ENCODE measurements at regions not wholly inside any gene's neighbourhood (a gene's known extent, or its start where the extent isn't known, plus 50 kb on each side); places are given as distances from the start of the nearest gene placed in this dataset.

DNA sequence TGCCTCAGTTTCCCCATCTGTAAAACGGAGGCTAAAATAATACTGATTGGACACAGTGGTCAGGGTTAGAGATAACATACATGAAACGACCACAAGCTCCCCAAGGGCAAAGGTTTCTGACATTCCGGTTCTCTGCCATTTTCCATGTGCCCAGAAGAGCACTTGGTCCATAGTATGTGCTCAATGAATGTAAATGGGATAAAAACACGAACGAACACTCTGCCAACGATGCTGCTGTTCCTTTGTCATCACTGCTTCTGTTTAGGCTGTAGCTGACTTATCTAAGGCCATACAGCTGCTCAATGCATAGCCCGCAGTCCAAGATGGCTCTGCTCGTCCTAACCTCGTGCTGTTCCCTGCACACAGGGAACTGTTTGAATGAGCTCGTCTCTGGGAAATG, 102.0 kb downstream of the RMI2 start:
- DNase-seq, result no peak

DNA sequence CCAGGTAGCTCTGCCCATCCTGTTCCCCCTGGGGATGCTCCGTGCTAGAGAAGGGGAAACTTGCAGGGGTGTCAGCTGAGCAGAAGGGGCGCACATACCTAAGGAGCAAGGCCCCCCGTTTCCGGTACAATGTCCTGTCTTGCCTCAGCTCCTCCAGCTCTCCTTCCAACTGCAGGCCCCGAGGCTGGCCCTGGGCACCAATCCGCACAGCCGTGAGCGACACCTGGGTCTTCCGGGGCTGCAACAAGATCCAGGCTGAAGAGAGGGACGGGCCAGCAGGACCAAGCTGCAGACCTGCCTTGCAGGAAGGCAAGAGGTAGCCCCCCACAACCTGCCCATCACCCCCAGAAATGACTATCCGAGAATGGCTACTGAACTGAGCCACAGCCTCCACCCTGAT, 102.6 kb downstream of the RMI2 start:
- no peak for DNase-seq

DNA sequence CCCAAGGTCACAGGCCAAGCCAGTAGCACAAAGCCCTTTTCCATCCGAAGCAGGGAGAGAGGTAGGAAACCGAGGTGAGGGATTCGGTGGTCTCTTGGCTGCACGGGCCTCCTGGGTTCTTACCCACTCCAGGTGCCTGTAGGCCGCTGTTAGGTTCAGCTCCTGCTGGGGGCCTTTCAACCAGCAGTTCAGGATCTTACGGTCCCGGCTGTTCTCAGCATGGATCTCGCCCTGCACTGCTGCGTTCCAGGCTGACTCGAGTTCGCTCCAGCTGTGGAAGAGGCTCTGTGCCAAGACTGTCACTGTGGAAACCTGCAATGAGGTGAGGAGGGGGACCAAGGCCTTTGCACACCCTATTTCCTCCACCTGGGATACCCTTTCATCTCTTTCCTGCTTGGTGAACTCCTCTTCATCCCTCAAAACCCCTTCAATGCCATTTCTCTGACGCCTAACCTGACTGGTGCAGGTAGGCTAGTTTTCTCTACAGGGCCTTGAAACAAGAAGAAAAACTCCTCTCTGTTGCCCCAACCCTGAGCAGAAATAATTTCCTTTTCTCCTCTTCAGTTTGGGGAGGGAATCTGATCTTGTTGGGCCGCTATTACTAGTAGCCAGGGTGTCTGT, 103.6 kb downstream of the RMI2 start:
- no peak for DNase-seq

DNA sequence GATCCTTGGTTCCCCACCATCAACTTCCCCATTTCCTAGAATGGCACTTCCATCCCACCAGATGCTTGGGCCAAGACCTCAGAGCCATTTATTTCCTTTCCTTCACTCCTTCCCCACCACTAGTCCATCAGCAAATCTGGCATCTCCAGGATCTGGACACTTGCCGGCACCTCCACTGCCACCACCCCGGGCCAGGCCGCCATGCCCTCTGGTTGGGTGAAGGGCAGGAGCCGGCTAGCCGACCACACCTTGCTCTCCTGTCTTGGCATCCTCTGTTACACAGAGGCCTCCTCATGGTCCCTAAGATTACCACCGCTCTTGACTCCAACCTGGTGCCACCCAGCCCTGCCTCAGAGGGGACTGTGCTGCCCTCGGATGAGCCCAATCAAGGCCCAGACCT, 104.5 kb downstream of the RMI2 start:
- no peak for DNase-seq

DNA sequence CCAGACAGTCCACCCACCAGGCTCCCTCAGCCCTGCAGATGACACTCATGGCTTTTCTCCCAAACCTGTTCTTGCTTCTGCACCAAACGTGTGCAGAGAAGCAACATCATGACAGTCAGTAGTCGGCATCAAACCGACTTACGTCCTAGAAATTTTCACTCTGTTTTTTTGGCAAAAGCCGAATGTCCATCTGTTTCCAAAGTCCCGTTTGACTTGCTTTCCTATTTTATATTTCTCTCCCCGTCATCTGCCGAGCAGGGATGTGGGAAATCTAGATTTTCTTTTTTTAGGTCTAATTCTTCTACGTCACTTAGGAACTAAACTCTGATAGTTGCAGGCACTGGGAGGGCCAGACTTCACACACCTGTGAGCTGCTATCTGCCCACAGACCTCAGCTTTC, 104.9 kb downstream of the RMI2 start:
- no peak for DNase-seq

DNA sequence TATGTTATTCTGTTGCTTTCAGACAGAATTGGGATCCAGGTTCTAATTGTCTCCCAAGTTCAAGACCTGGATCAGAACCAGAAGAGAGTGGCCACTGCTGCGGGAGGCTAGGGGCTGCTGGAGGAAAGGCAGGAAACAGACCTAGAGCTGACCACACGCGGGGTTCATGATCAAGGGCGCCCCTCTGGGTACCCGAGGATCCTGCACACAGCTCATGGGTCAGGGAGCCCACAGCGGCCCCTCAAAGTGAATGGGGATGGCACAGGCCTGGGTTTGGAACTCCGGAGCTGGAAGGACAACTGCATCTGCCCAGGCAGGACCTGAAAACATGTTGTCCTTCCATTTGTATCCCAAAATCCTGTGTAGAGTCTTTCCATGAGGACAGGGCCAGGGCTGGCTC, 107.0 kb downstream of the RMI2 start:
- no peak for DNase-seq

DNA sequence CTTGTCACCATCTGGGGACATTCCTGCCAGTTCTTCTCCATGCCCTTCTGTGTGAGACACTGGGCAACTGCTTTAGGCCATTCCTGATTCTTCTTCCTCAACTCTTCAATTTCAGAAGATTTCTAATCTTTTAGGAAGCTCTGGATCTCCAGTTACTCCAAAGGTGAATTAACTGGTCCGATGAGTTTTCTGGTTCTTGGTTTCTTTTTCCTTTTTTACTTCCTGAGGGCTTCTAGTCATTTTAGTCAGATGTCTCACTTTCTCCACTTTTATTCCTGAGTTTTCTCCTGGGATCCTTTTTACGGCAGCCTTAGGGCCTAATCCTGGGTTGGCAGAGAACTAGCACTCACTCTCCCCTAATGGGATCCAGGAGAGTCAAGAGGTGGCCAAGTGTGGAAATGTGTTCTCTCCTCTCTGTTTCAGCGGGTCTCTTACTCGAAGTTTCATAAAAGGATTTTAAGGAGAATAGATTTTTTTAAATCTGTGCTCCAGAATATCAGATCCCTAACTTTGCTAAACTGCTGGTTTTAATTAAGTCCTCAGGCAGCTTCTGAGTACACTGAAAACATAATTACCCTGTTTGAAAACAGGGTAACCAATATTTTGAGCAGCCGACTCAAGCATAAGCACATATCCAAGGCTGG, 107.6 kb downstream of the RMI2 start:
- DNase-seq, result no peak

DNA sequence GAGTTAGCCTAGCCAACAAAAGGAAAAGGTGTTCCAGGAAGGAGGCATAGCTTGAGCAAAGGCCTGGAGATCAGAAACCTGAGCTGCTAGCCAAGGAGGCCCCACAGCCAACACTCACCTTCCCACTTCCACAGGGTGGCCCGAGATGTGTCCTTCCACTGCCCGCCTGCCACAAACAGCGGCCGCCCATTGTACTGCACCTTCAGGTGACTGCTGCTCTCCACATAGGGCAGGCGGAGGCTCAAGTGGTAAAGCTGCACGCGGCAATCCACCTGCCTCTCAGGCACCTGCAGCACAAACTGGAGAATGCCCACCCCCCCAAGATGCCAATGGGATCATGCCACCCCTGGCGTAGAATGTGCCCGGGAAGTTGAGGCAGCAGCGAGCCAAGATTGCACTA, 111.5 kb downstream of the RMI2 start:
- DNase-seq, result no peak

DNA sequence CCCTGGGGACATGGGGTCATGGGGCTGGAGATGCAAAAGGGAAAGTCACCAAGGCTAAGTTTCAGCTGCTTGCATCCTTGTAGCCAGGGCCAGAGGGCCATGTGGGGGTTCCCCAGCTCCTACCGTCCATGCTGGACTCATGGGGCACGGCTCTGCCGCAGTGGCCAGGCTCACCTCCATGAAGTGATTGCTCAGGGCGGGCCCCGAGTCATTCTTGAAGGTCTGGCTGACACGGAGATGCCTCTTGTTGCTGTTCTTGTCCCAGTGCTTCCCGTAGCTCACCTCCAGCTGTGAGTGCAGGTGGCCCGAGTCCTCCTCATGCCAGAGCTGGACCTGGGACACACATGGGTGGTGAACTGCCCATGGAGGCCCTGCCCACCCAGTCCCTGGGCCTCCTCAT, 114.5 kb downstream of the RMI2 start:
- no peak for DNase-seq

DNA sequence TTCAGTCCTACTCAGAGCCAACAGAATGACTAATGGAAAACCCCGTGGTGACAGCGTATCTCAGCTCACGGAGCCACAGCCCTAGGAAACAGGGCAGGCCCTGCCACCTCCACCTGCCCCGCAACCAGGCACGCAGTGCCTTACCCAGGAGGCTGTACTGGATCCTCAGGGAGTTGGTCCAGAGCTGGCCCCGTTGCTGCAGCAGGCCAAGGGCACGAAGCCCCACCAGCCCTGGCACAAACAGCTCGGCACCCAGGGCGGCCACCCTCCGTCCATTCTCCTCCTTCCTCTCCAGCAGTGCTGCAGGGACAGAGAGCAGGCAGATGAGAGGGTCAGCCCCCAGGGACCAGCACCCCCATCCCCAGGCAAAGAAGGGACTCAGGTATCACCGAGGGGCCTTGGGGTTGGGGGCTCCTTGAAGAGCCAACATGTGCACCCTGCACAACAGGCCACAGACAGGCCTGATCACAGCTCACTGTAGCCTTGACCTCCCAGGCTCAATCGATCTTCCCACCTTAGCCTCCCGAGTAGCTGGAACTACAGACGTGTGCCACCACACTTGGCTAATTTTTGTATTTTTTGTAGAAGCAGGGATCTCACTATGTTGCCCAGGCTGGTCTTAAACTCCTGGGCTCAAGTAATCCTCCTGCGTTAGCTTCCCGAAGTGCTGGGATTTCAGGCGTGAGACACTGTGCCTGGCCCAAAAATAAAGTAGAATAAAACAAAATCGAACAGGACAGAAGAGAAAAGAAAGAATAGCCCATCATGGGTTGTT, 115.7 kb downstream of the RMI2 start:
- DNase-seq, result no peak

DNA sequence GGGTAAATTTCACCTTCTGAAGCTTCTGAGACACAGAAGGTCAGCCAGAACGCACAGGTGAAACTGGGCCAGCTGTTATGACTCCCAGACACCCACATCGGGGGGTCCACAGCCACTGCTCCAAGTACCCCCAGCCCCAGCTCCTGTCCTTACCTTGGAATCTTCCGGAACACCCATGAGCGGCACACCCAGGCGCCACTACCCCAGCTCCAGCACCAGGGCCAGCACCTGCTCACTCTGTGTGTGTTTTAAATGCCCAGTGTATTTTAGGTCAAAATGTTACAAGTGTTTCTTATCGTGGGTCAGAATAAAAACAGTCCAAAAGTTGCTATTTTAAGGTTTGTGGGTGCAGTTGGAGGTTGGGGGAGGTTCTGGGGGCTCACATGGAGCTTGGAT, 116.3 kb downstream of the RMI2 start:
- DNase-seq, result no peak

DNA sequence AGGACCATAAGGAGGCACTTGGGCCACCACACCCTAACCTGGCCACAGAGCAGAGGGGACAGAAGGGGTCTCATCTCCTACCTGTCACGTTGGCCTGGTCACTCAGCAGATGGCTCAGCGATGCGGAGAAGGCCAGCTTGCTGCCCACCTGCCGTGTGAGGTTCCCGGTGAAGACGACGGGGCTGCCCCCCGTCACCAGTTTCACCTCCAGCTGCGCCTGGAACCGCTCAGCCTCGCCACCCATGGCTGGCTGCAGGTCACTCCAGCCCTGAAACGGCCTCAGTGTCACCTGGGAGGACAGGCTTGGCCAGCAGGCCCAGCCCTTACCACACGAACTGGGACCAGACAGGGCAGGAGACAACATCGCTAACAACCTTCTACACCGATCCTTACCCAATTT, 116.8 kb downstream of the RMI2 start:
- no peak for DNase-seq

DNA sequence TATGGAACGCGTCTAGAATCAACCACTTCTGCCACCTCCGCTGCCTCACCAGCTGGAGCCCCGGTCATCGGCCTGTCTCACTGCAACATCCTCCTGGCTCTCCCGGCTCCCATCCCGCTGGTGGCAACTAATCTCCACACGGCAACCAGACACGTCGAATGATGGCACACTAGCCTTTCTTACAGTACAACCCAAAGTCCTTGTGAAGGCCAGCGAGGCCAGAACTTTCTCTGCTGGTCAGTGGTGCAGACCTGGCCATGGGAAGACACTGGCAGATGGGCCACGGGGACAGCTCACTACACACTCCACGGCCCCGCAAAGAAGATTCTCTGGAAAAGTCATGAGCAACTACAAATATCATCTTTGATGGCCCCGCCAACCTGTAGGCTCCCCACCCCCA, 117.6 kb downstream of the RMI2 start:
- no peak for DNase-seq

DNA sequence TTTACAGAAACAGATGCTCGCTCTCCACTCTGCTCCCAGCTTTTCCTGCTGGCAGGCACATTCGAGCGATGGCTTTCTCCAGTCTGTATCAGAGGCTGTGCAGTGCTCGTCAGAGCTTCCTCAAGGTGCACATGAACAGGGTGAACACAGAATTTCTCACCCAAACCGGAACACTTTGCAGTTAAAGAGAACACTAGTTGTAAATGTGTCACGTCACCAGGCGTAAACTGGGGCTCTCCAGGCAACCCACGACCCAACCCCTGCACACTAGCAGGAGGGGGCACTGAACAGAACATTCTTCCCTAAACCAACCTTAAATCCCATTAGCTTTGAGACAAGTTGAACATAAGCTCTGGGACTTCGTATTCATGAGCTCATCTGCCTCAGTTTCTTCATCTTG, 119.0 kb downstream of the RMI2 start:
- no peak for DNase-seq

DNA sequence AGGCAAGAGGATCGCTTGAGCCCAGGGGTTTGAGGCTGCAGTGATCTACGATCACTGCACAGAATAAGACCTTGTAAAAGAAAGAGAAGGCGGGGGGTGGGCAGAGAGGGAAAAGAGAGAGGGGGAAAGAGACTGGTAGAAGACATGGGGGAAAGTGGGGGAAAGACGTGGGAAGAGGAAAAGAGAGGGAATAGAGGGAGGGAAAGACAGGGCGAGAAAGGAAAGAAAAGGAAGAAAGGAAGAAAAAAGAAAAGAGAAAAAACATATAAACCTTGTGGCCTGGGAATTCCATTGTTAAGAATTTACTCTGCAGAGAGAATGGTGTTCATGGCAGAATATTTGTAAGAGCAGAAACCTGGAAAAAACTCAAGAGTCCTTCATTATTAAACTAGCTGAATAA, 120.4 kb downstream of the RMI2 start:
- DNase-seq, result no peak

DNA sequence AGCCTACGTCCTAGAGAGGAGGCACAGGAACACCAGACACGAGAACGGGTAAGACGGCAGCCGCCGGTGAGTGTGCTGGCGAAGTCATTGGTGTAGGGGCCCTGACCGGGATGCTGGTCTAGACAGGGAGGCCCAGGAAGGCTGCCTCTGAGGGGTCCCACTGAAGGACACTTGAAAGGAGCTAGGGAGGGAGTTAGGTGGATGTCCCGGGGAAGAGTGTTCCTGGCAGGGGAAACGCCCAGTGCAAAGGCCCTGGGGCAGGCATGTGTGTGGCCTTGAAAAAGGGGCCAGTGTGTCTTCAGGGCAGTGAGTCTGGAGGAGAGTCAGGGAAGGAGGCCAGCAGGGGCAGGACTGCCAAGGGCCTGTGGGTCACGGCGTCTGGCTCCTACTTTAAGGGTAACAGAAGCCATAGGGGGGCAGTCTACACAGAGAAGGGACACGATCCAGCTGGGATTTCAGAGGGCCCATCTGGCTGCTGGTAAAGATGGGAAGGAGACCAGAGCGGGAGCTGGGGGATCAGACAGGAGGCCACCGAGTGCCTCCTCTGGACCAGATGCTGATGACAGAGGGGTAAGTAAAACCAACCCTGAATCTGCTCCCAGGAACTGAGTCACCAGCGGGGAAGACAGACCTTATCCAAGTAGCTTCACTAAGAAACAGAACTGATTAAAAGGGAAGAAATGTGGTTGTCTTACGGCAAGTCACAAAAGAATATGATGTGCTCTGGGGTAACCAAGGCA, 115.9 kb downstream of the LITAF start:
- DNase-seq, result peak; percentile 19

DNA sequence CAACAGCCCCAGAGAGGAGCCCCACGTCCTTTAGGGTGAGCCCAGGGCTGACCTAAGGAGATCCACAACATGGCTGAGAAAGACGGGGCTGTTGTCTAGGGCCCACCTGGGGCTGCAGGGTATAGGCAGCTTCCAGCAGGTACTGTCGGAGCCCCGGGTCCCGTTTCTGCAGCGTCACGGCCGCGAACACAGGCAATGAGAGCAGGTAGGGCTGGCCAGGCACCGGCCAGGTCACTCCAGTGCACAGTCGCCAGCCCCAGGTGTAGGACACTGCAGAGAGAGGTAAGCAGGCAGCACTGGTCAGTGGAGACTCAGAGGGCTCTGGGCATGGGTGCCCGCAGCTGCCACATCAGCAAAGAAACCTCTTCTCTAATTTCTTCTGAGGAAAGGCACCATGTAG, 115.2 kb downstream of the LITAF start:
- no peak for DNase-seq

DNA sequence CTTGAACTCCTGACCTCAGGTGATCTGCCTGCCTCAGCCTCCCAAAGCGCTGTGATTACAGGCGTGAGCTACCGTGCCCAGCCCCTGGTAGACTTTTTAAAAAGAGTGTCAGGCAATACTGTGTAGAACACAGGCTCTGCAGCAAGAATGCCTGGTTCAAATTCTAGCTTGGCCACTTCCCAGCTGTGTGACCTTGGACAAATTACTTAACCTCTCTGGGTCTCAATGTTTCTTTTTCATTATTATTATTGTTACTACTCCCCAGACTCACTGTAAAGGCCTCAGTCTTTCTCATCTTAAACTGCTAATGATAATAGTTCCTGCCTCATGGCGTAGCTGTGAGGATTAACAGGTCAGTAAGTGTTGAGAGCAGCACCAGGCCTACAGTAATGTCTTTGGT, 114.3 kb downstream of the LITAF start:
- no peak for DNase-seq

DNA sequence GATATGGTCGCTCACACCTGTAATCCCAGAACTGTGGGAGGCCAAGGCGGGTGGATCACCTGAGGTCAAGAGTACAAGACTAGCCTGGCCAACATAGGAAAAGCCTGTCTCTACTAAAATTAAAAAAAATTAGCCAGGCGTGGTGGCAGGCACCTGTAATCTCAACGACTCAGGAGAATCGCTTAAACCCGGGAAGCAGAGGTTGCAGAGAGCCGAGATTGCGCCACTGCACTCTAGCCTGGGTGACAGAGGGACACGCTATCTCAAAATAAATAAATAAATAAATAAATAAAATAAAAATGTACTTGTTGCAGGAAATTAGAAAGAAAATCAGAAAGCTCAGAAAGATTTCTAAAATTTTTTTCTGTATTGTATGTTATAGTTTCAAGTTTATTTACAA, 113.9 kb downstream of the LITAF start:
- no peak for DNase-seq

DNA sequence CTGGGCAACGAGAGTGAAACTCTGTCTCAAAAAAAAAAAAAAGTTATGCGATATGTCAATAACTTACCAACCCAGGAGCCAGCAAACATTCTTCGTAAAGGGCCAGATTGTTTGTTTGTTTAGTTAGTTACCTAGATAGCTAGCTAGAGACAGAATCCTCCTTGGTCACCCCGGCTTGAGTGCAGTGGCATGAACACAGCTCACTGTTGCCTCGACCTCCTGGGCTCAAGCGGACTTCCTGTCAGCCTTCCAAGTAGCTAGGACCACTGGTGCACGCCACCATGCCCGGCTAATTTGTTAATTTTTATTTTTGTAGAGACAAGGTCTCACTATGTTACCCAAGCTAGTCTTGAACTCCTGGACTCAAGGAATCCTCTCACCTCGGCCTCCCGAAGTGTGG, 113.0 kb downstream of the LITAF start:
- no peak for DNase-seq

DNA sequence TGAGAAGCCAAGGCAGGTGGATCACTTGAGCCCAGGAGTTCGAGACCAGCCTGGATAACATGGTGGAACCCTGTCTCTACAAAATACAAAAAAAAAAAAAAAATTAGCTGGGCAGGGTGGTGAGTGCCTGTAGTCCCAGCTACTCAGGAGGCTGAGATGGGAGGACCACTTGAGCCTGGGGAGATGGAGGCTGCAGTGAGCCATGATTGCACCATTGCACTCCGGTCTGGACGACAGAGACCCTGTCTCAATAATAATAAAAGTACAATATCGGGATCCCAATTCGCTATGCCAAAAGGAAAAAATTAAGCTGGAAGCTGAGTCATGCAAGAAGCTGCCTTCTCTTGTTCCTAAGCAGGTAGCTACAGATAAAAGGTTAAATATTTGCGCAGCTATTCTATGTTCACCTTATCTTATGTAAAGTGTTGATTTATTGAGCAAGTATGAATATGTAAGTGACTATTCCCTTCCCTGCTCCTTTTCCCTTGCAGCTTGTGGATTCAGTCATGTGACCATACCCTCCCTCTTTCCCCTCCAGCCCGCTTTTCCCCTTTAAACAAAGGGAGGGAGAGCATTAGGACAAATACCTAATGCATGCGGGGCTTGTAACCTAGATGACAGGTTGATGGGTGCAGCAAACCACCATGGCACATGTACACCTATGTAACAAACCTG, 112.0 kb downstream of the LITAF start:
- DNase-seq, result no peak

DNA sequence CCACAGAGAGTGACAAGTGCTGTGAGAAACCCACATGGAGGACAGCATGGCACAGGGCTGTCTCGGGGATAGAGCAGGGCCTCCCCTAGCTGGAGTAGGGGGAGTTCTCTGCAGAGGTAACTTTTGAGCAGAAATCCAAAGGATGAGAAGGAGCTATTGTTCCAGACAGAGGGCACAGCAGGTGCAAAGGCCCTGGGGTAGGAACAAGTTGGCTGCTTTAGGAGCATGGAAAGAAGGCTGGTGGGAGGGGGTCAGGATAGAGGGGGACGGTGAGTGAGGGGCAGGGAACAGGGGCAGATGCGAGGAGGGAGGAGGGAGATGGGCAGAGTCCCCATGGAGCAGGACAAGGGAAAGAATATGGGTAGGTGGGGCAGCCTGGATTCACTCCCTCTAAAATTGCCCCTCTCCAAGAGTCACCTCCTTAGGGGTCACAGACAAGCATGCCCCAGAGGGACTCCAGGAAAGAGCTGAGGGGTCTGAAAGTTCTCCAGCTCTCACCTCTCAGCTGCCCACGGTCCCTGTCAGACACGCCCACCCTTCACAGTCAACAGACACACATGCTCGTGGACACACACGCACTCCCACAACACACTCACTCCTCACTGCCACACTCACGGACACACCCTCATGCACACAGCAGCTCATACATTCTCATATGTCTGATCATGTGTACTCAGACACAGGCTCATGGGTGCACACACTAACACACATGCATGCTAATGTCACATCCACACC, 110.7 kb downstream of the LITAF start:
- DNase-seq, result no peak

DNA sequence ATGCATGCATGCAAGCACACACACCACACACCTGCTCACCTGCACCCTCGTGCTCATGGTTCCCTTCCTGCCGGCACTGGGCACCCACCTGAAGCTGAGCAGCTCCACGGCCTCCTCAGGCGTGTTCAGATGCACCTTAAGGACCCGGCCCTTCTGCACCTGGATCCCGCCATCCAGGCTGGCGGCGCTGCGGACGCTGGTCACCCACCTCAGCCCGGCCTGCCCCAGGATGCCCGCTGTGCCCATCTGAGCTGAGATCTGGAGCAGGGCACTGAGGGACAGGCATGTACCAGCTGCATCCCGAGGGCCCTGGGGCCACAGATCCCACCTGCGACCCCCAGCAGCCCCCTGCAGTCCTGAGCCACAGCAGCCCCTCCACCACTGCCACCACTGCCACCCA, 110.0 kb downstream of the LITAF start:
- DNase-seq, result no peak

Measured in NCI-H1694 treated with DMSO at 0.1 percent for 48 hours (cell line).